NCI-H2029 (cell line): ENCODE measurements at regions not wholly inside any gene's neighbourhood (a gene's known extent, or its start where the extent isn't known, plus 50 kb on each side); places are given as distances from the start of the nearest gene placed in this dataset.

Experiments used
- DNase-seq: peaks from one replicate; lab custom pipeline; 2025; lab: John Stamatoyannopoulos, UW

DNA sequence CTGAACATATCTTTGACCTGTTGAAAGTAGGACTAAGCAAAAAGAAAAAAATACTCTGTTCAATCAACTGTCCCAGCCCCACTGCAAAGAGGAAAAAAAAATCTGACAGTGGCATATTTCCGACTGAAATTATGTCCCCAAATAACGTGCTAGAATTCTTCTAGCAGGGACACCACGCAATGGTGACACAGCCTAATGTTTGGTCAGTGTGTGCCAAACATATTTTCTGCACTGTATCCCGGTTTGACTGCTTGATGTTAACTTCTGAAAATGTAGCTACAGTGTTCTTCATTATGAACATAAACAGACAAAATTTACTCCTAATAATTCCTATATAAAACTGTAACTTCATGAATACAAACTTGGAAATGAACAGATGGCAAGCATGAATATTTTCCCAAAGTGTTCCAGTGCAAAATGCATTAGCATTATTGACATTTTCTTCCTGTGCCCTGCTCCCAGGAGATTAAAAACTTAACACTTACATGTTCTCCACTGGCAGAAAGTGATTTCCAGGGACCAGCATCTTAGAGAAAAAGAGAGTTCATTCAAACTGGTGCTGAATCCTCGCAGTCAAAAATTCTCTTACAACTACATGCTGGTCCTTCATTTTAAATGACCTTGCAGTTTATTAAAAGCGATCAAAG is 72.4 kb upstream of the SYT1 start:
- DNase-seq: no peak

- DNase-seq: no peak
These were observed 71.1 kb upstream of the SYT1 start for GRCh38 chr12:78793491-78793890.

DNA sequence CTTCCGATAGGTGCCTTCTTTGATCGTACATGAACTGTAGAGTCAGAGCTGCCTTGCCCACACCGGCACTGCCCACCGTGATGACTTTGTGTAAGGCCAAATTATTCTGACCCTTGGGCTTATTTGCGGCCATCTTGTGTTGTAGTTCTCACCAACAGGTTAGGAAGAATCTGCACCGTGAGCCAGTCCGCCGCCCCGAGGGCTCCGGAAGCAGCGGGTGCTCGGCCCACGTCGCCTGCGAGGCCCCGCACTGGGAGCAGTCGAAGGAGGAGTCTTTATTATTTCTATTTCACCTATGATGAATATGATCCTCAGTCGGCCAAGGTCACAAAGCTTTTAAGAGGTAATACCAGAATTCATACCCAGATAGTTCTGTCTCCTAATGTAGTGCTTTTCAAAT is 70.6 kb upstream of the SYT1 start:
- DNase-seq: no peak

DNA sequence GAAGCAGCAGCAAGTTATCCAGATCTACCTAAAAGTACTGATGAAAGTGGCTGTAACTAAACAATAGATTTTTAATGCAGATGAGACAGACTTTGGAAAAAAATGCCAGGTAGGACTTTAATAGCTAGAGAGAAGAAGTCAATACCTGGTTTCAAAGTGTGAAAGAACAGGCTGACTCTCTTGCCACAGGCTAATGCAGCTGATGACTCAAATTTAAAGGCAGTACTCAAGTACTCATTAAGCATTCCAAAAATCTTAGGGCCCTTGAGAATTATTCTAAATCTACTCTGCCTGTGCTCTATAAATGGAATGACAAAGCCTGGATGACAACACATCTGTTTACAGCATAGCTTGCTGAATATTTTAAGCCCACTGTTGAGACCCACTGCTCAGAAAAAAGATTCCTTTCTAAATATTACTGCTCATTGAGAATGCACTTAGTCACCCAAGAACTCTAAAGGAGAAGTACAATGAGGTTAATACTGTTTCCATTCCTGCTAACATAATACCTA is 68.6 kb upstream of the SYT1 start:
- no peak for DNase-seq

DNA sequence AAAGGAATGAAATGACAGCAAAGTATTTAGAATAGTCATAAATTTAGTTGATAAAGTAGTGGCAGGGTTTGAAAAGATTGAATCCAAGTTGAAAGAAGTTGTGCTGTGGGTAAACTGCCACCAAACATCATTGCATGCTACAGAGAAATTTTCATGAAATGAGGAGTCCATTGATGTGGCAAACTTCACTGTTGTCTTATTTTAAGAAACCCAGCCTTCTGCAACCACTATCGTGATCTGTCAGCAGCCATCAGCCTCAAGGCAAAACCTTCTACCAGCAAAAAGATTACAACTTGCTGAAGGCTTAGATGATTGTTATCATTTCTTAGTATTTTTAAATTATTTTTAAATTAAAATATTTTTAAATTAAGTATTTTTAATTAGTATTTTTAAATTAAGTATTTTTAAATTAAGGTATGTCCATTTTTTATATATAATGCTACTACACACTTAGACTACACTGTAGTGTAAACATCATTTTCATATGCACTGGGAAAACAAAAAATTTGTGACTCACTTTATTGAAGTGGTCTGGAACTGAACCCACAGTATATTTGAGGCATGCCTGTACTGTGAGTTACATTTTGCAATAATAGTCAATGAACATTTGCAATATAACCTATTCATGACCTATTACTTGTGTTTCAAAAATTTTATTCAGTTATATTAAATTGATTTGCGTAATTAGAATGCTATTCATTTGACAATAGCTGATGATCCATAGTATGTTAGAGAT is 67.2 kb upstream of the SYT1 start:
- no peak for DNase-seq

DNA sequence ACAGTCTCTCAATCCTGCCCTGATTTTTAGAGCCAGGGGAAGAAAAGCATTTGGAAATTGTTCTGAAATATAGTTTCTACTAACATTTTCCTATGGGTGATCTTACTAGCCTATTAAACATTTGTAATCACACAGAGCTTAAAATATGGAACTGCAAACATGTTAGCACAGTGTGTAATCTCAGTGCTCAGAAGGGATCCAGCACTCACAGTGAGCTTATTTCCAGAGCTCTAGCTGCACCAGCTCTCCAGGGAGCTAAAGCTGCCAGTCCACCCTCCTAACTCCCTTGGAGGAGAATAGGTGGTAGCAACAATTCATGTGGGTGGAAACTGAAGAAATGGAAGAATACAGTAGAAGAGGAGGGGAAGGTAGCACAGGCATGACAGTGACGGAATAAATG is 64.9 kb upstream of the SYT1 start:
- DNase-seq: no peak

DNA sequence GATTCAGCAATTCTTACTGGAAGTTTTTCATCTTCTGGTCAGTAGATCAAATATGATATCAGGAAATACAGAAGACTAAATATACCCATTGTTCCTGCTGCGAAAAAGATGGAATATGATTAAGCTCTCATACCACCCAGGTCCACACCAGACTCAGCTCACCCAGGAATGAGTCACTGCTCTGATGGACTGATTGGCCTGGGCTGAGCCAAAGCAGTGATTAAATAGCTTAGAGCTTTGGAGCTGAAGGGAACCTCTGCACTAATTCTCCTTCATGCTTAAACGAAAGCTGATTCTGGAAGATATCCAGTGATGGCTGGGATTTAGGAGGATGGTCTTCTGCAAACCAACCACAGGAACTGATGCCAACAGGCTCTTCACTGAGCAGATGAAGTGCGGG is 62.0 kb upstream of the SYT1 start:
- DNase-seq: no peak

DNA sequence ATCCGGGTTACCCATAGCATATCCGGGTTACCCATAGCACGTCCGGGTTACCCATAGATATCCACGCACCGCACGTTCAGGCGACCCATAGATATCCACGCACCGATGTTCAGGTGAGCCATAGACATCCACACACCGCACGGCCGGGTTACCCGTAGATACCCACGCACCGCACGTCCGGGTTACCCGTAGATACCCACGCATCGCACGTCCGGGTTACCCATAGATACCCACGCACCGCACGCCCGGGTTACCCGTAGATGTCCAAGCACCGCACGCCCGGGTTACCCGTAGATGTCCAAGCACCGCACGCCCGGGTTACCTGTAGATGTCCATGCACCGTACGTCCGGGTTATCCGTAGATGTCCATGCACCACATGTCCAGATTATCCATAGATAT is 60.3 kb upstream of the SYT1 start:
- no peak for DNase-seq
